Keratinocyte (primary cell): ENCODE measurements at regions not wholly inside any gene's neighbourhood (a gene's known extent, or its start where the extent isn't known, plus 50 kb on each side); places are given as distances from the start of the nearest gene placed in this dataset.

Source experiments
- EZH2 ChIP-seq: IDR thresholded peaks from one replicate; pipeline ENCODE4 v1.6.1; 2012; ENCODE audit warnings: inconsistent platforms, mild to moderate bottlenecking, low read length, moderate library complexity
- TF ChIP-seq, protein P1 (sequence below), 3 experiments: IDR thresholded peaks in 1 of 3; conservative IDR thresholded peaks in 1 of 3; optimal IDR thresholded peaks in 1 of 3; 2 replicates in 2 of 3; 3 replicates in 1 of 3; pipeline versions ENCODE3 to v1.5.1; 2011; ENCODE audit warnings: low read length in 3 of 3, mild to moderate bottlenecking in 3 of 3, moderate library complexity in 2 of 3, control low read depth in 1 of 3, inconsistent platforms in 1 of 3; ENCODE audit not compliant: insufficient read depth in 2 of 3; ENCODE audit errors: extremely low read depth in 1 of 3

GRCh38 chr14:89652352-89652751 lies 235.3 kb upstream of the FOXN3 start:
- TF ChIP-seq, protein P1, sequence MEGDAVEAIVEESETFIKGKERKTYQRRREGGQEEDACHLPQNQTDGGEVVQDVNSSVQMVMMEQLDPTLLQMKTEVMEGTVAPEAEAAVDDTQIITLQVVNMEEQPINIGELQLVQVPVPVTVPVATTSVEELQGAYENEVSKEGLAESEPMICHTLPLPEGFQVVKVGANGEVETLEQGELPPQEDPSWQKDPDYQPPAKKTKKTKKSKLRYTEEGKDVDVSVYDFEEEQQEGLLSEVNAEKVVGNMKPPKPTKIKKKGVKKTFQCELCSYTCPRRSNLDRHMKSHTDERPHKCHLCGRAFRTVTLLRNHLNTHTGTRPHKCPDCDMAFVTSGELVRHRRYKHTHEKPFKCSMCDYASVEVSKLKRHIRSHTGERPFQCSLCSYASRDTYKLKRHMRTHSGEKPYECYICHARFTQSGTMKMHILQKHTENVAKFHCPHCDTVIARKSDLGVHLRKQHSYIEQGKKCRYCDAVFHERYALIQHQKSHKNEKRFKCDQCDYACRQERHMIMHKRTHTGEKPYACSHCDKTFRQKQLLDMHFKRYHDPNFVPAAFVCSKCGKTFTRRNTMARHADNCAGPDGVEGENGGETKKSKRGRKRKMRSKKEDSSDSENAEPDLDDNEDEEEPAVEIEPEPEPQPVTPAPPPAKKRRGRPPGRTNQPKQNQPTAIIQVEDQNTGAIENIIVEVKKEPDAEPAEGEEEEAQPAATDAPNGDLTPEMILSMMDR (optimal IDR thresholded peaks at IDR 0.05 in 1 of 3, IDR thresholded peaks at IDR 0.05 in 1 of 3, conservative IDR thresholded peaks at IDR 0.05 in 1 of 3; ENCODE audit: extremely low read depth in 1 of 3, insufficient read depth in 2 of 3, low read length in 3 of 3) = no peak
- no peak for TF ChIP-seq EZH2
